GM10248 (cell line): ENCODE measurements at regions not wholly inside any gene's neighbourhood (a gene's known extent, or its start where the extent isn't known, plus 50 kb on each side); places are given as distances from the start of the nearest gene placed in this dataset.

ENCODE experiments used
- CTCF ChIA-PET: fragments of 300-600 bp; sonication (Branson Sonifier 250); formaldehyde crosslinking; extraction: SDS; loops from one replicate; lab custom pipeline; 2021; ENCODE audit warnings: antibody characterized with exemption; lab: Yijun Ruan, JAX
- POLR2A ChIA-PET: fragments of 350-650 bp; sonication (Branson Sonifier 250); formaldehyde crosslinking; extraction: SDS; loops from one replicate; lab custom pipeline; 2020; ENCODE audit warnings: antibody characterized with exemption; lab: Yijun Ruan, JAX
- DNase-seq: peaks from one replicate; pipeline ENCODE4 v3.0.0; 2012; ENCODE audit errors: extremely low spot score
- CTCF ChIP-seq: IDR thresholded peaks from 2 replicates; pipeline ENCODE4 v1.5.1; 2012; ENCODE audit warnings: mild to moderate bottlenecking, low read depth; ENCODE audit errors: extremely low read depth, missing control alignments, control extremely low read depth

- no peak for DNase-seq
- ChIA-PET POLR2A (no interaction called here), CTCF (no interaction called here)
- TF ChIP-seq CTCF = no peak
These were observed 148.9 kb upstream of the GULP1 start for GRCh38 chr2:188142636-188143295.

GRCh38 chr2:188145885-188146284, 145.8 kb upstream of the GULP1 start:
- no peak for DNase-seq
- ChIA-PET POLR2A (no interaction called here), CTCF (interaction anchor here (1.4 kb wide), 1 partner anchor 14 kb away, joined by 3 read pairs; no protein-coding TSS in a partner anchor)
- no peak for TF ChIP-seq CTCF

GRCh38 chr2:188146888-188147287, 144.8 kb upstream of the GULP1 start:
- no peak for DNase-seq
- TF ChIP-seq CTCF = no peak
- ChIA-PET CTCF (interaction anchor here (1.4 kb wide), 1 partner anchor 10 kb away, joined by 3 read pairs; no protein-coding TSS in a partner anchor), POLR2A (no interaction called here)

GRCh38 chr2:188151670-188152069, 140.0 kb upstream of the GULP1 start:
- ChIA-PET CTCF (interaction anchor here (1.2 kb wide), 1 partner anchor 10 kb away, joined by 3 read pairs; no protein-coding TSS in a partner anchor), POLR2A (no interaction called here)
- TF ChIP-seq CTCF = no peak
- DNase-seq = no peak

GRCh38 chr2:188158337-188159100, 133.2 kb upstream of the GULP1 start:
- TF ChIP-seq CTCF = no peak
- CTCF ChIA-PET = no interaction called here
- POLR2A ChIA-PET = no interaction called here
- no peak for DNase-seq

- TF ChIP-seq CTCF = no peak
- ChIA-PET POLR2A (no interaction called here), CTCF (no interaction called here)
- DNase-seq = no peak
These were observed 132.2 kb upstream of the GULP1 start for GRCh38 chr2:188159484-188159883.
